Loucy (cell line): ENCODE measurements at regions not wholly inside any gene's neighbourhood (a gene's known extent, or its start where the extent isn't known, plus 50 kb on each side); places are given as distances from the start of the nearest gene placed in this dataset.

Source experiments
- H2AFZ ChIP-seq: fragments of 200-600 bp; sonication (generic); 2 replicates; pipeline ENCODE4 v1.6.0; 2016; ENCODE audit warnings: antibody characterized with exemption, mild to moderate bottlenecking, low read length, moderate library complexity
- H3F3A ChIP-seq: fragments of 200-600 bp; 2 replicates; pipeline ENCODE4 v1.6.0; 2016; ENCODE audit warnings: antibody characterized with exemption, low read depth, mild to moderate bottlenecking
- H3K27me3 ChIP-seq: fragments of 200-600 bp; sonication (generic); 2 replicates; pipeline ENCODE4 v1.6.1; 2014; ENCODE audit warnings: low read length, mild to moderate bottlenecking; ENCODE audit not compliant: insufficient read depth, poor library complexity, severe bottlenecking
- H3K36me3 ChIP-seq: fragments of 200-600 bp; sonication (generic); 2 replicates; pipeline ENCODE4 v1.6.1; 2016; ENCODE audit warnings: low read length; ENCODE audit not compliant: insufficient read depth
- H3K4me1 ChIP-seq: fragments of 200-600 bp; sonication (generic); 2 replicates; pipeline ENCODE4 v1.5.1; 2014; ENCODE audit warnings: low read length, mild to moderate bottlenecking; ENCODE audit not compliant: insufficient read depth, poor library complexity, severe bottlenecking
- H3K4me2 ChIP-seq: fragments of 200-600 bp; sonication (generic); 2 replicates; pipeline ENCODE4 v1.6.0; 2014; ENCODE audit warnings: antibody characterized with exemption, low read length, low read depth, mild to moderate bottlenecking; ENCODE audit not compliant: poor library complexity, severe bottlenecking
- H3K4me3 ChIP-seq: fragments of 200-600 bp; sonication (generic); 2 replicates; pipeline ENCODE4 v1.5.1; 2014; ENCODE audit warnings: low read length, mild to moderate bottlenecking, mixed read lengths; ENCODE audit not compliant: poor library complexity, severe bottlenecking
- H3K79me2 ChIP-seq: fragments of 200-600 bp; sonication (generic); 2 replicates; pipeline ENCODE4 v1.6.1; 2014; ENCODE audit warnings: low read length; ENCODE audit not compliant: insufficient read depth
- H3K9ac ChIP-seq: fragments of 200-600 bp; sonication (generic); 2 replicates; pipeline ENCODE4 v1.6.0; 2014; ENCODE audit warnings: mild to moderate bottlenecking, low read depth, low read length, moderate library complexity; ENCODE audit not compliant: poor library complexity, severe bottlenecking
- H3K9me2 ChIP-seq: fragments of 200-600 bp; sonication (generic); replicated peaks from 2 replicates; pipeline ENCODE4 v1.6.1; 2016; ENCODE audit warnings: low read depth, low read length, mixed read lengths
- H3K9me3 ChIP-seq: fragments of 200-600 bp; sonication (generic); 2 replicates; pipeline ENCODE4 v1.6.1; 2014; ENCODE audit warnings: mild to moderate bottlenecking, antibody characterized with exemption, low read length, low read depth; ENCODE audit not compliant: insufficient read depth
- H4K20me1 ChIP-seq: fragments of 200-600 bp; sonication (generic); 2 replicates; pipeline ENCODE4 v1.6.0; 2014; ENCODE audit warnings: antibody characterized with exemption, low read length, mild to moderate bottlenecking; ENCODE audit not compliant: insufficient read depth, poor library complexity, severe bottlenecking
- EZH2phosphoT487 ChIP-seq: fragments of 200-600 bp; IDR thresholded peaks from 2 replicates; pipeline ENCODE4 v1.6.1; 2018; ENCODE audit warnings: antibody characterized with exemption, mild to moderate bottlenecking, moderate library complexity, borderline replicate concordance
- TF ChIP-seq, protein P1 (sequence below): fragments of 200-600 bp; sonication (generic); conservative IDR thresholded peaks from 2 replicates; pipeline ENCODE4 v1.5.1; 2014; ENCODE audit warnings: mild to moderate bottlenecking, antibody characterized with exemption, low read length

- Histone ChIP-seq H3K36me3 (no peaks in the 10 kb centered on the region), H3K27me3 (no peaks in the 10 kb centered on the region), H4K20me1 (no peaks in the 10 kb centered on the region), H2AFZ (no peak overlapping the region), H3K79me2 (no peaks in the 10 kb centered on the region), H3K4me2 (no peak overlapping the region), H3K4me3 (no peak overlapping the region), H3K9me2 (no peaks in the 10 kb centered on the region), H3K9ac (no peak overlapping the region), H3F3A (no peaks in the 10 kb centered on the region), H3K9me3 (no peaks in the 10 kb centered on the region), H3K4me1 (no peaks in the 10 kb centered on the region)
- no peak for TF ChIP-seq EZH2phosphoT487
- TF ChIP-seq, protein P1, sequence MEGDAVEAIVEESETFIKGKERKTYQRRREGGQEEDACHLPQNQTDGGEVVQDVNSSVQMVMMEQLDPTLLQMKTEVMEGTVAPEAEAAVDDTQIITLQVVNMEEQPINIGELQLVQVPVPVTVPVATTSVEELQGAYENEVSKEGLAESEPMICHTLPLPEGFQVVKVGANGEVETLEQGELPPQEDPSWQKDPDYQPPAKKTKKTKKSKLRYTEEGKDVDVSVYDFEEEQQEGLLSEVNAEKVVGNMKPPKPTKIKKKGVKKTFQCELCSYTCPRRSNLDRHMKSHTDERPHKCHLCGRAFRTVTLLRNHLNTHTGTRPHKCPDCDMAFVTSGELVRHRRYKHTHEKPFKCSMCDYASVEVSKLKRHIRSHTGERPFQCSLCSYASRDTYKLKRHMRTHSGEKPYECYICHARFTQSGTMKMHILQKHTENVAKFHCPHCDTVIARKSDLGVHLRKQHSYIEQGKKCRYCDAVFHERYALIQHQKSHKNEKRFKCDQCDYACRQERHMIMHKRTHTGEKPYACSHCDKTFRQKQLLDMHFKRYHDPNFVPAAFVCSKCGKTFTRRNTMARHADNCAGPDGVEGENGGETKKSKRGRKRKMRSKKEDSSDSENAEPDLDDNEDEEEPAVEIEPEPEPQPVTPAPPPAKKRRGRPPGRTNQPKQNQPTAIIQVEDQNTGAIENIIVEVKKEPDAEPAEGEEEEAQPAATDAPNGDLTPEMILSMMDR, result no peak
Measured at GRCh38 chr3:168473334-168473890, 377.7 kb upstream of the GOLIM4 start.

- Histone ChIP-seq H3K27me3 (no peaks in the 10 kb centered on the region), H3K36me3 (no peaks in the 10 kb centered on the region), H3K4me2 (no peak overlapping the region), H3K79me2 (no peaks in the 10 kb centered on the region), H3K4me3 (no peak overlapping the region), H4K20me1 (no peaks in the 10 kb centered on the region), H3K4me1 (no peaks in the 10 kb centered on the region), H2AFZ (no peak overlapping the region), H3K9me2 (no peaks in the 10 kb centered on the region), H3F3A (no peaks in the 10 kb centered on the region), H3K9ac (no peak overlapping the region), H3K9me3 (no peaks in the 10 kb centered on the region)
- TF ChIP-seq, protein P1, result no peak
- TF ChIP-seq EZH2phosphoT487, result no peak
Measured at GRCh38 chr3:168472783-168473182, 377.1 kb upstream of the GOLIM4 start.

GRCh38 chr3:168470380-168470779, 374.7 kb upstream of the GOLIM4 start:
- H3K4me1 ChIP-seq, result no peaks in the 10 kb centered on the region
- TF ChIP-seq EZH2phosphoT487, result no peak
- TF ChIP-seq, protein P1, result no peak
- H2AFZ ChIP-seq, result no peak overlapping the region

More at GRCh38 chr3:168470380-168470779, 374.7 kb upstream of the GOLIM4 start:
- Histone ChIP-seq H3K4me2 (no peak overlapping the region), H3K9me2 (no peaks in the 10 kb centered on the region), H4K20me1 (no peaks in the 10 kb centered on the region), H3K36me3 (no peaks in the 10 kb centered on the region), H3K4me3 (no peak overlapping the region), H3K79me2 (no peaks in the 10 kb centered on the region), H3K9me3 (no peaks in the 10 kb centered on the region), H3F3A (no peaks in the 10 kb centered on the region), H3K9ac (no peak overlapping the region), H3K27me3 (no peaks in the 10 kb centered on the region)
